ENCODE measurements at regions not wholly inside any gene's neighbourhood (a gene's known extent, or its start where the extent isn't known, plus 50 kb on each side); places are given as distances from the start of the nearest gene placed in this dataset.

DNA sequence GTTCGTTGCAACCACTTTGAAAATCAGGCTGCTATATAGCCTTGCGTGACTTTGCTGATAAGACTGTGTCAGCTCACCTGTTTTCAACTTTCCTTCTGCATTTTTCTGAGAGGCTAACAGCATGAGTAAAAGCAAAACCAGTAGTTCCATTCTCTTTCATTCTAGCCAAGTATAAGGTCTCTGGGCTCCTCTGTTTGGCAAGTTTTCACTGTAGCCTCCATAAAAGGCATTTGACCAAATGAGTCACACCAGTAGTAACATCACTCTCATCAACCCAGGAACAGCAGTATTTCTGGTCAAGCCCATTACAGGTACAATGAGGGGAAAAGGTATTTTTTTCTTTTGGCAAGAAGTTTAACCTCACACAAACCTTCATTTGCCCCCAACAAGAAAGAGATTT is 1149.8 kb upstream of the MIR17HG start:
- H3F3A ChIP-seq (ENCODE audit: control insufficient read depth, insufficient read depth) = no peaks in the 10 kb centered on the region
- H3K4me3 ChIP-seq (ENCODE audit: low read length) = no peak overlapping the region
- H3K79me2 ChIP-seq (ENCODE audit: control insufficient read depth, low read length) = no peaks in the 10 kb centered on the region
- no peak overlapping the region for H3K27ac ChIP-seq (ENCODE audit: low read depth, low read length)
- no peak overlapping the region for H3K4me2 ChIP-seq (ENCODE audit: low read length)
- no peaks in the 10 kb centered on the region for H3K9me2 ChIP-seq (replicated peaks; ENCODE audit: control insufficient read depth, low read length)
- no peaks in the 10 kb centered on the region for H4K20me1 ChIP-seq (ENCODE audit: control insufficient read depth, insufficient read depth, low read depth, low read length)
- H3K9me3 ChIP-seq (ENCODE audit: control insufficient read depth, insufficient read depth, low read length) = no peaks in the 10 kb centered on the region
- no peaks in the 10 kb centered on the region for H3K36me3 ChIP-seq (ENCODE audit: control insufficient read depth, low read length)
- TF ChIP-seq, protein P1, sequence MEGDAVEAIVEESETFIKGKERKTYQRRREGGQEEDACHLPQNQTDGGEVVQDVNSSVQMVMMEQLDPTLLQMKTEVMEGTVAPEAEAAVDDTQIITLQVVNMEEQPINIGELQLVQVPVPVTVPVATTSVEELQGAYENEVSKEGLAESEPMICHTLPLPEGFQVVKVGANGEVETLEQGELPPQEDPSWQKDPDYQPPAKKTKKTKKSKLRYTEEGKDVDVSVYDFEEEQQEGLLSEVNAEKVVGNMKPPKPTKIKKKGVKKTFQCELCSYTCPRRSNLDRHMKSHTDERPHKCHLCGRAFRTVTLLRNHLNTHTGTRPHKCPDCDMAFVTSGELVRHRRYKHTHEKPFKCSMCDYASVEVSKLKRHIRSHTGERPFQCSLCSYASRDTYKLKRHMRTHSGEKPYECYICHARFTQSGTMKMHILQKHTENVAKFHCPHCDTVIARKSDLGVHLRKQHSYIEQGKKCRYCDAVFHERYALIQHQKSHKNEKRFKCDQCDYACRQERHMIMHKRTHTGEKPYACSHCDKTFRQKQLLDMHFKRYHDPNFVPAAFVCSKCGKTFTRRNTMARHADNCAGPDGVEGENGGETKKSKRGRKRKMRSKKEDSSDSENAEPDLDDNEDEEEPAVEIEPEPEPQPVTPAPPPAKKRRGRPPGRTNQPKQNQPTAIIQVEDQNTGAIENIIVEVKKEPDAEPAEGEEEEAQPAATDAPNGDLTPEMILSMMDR (IDR thresholded peaks at IDR 0.05; ENCODE audit: low read depth, low read length, poor library complexity, severe bottlenecking) = no peak
- H3K27me3 ChIP-seq (ENCODE audit: control insufficient read depth, low read length) = no peaks in the 10 kb centered on the region
- H3K4me1 ChIP-seq (ENCODE audit: control insufficient read depth, low read length) = no peaks in the 10 kb centered on the region

DNA sequence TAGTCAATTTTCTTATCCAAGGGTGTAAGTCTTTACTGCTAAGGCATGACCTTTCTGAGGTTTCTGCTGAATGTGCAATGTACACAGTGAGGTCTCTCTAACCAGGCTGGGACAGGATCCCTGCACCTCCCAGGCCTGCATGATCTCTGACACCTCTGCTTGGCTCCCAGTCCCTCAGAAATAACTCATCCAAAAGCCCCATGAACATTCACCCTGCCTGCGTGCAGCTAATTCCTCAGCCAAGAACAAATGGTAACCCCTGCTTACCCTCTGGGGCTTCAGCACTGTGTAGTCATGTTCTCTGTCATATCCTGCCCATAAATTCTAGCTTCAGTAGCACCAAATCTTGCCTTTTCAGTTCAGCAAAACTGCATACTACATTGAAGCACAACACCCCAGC is 1146.3 kb upstream of the MIR17HG start:
- TF ChIP-seq, protein P1 (IDR thresholded peaks at IDR 0.05; ENCODE audit: low read depth, low read length, poor library complexity, severe bottlenecking) = no peak
- no peak for TF ChIP-seq EZH2phosphoT487 (IDR thresholded peaks at IDR 0.05; ENCODE audit: borderline replicate concordance, low read length)
- H3K36me3 ChIP-seq (ENCODE audit: control insufficient read depth, low read length) = no peaks in the 10 kb centered on the region
- no peak overlapping the region for H3K4me2 ChIP-seq (ENCODE audit: low read length)
- H3K9me2 ChIP-seq (replicated peaks; ENCODE audit: control insufficient read depth, low read length) = no peaks in the 10 kb centered on the region
- no peaks in the 10 kb centered on the region for H3K4me1 ChIP-seq (ENCODE audit: control insufficient read depth, low read length)
- H4K20me1 ChIP-seq (ENCODE audit: control insufficient read depth, insufficient read depth, low read depth, low read length) = no peaks in the 10 kb centered on the region
- no peak overlapping the region for H3K4me3 ChIP-seq (ENCODE audit: low read length)
- no peak overlapping the region for H3K27ac ChIP-seq (ENCODE audit: low read depth, low read length)
- H3K79me2 ChIP-seq (ENCODE audit: control insufficient read depth, low read length) = no peaks in the 10 kb centered on the region
- H3K9me3 ChIP-seq (ENCODE audit: control insufficient read depth, insufficient read depth, low read length) = no peaks in the 10 kb centered on the region
- no peaks in the 10 kb centered on the region for H3K27me3 ChIP-seq (ENCODE audit: control insufficient read depth, low read length)
- no peaks in the 10 kb centered on the region for H3F3A ChIP-seq (ENCODE audit: control insufficient read depth, insufficient read depth)

DNA sequence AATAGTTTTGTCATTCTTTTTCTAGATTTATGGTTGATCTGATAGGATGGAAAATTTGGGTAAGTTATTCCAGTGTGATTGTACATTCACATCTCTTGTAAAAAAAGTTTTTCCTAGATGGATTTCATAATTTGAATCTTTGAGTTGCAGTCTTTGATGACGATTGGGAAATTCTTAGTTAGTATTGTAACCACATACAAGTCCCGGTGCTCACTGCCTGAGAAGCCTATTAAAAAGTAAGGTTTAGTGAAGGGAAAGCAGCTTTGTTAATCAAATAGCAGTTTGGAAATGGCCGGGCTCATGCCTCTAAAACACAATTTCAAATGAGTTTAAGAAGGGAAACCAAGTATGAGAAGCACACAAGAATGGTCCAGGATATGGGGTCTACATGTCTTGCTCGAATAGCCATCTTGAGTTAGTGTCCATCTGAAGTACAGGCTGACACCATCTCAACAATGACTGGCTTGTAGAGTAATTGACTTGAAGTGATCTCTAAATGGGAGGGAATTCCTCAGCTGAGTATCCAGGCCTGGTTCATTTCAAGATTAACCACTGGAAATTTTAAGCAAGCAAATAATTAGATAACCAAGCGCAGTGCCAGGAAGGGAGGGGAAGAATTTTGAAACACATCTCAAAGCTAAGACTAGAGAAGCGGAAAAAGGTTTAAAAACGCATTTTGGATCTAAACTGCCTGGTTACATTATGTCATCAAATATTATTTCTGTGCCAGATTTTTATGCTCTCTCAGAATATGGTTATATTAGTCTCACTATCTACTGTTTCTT is 1145.6 kb upstream of the MIR17HG start:
- no peak overlapping the region for H3K27ac ChIP-seq (ENCODE audit: low read depth, low read length)
- H3K4me2 ChIP-seq (ENCODE audit: low read length) = no peak overlapping the region
- no peaks in the 10 kb centered on the region for H3K79me2 ChIP-seq (ENCODE audit: control insufficient read depth, low read length)
- no peaks in the 10 kb centered on the region for H4K20me1 ChIP-seq (ENCODE audit: control insufficient read depth, insufficient read depth, low read depth, low read length)
- no peaks in the 10 kb centered on the region for H3F3A ChIP-seq (ENCODE audit: control insufficient read depth, insufficient read depth)
- H3K4me3 ChIP-seq (ENCODE audit: low read length) = no peak overlapping the region
- no peaks in the 10 kb centered on the region for H3K9me3 ChIP-seq (ENCODE audit: control insufficient read depth, insufficient read depth, low read length)
- no peaks in the 10 kb centered on the region for H3K36me3 ChIP-seq (ENCODE audit: control insufficient read depth, low read length)
- H3K4me1 ChIP-seq (ENCODE audit: control insufficient read depth, low read length) = no peaks in the 10 kb centered on the region
- TF ChIP-seq, protein P1 (IDR thresholded peaks at IDR 0.05; ENCODE audit: low read depth, low read length, poor library complexity, severe bottlenecking) = no peak
- TF ChIP-seq EZH2phosphoT487 (IDR thresholded peaks at IDR 0.05; ENCODE audit: borderline replicate concordance, low read length) = no peak
- H3K9me2 ChIP-seq (replicated peaks; ENCODE audit: control insufficient read depth, low read length) = no peaks in the 10 kb centered on the region
- no peaks in the 10 kb centered on the region for H3K27me3 ChIP-seq (ENCODE audit: control insufficient read depth, low read length)
